ENCODE measurements at regions not wholly inside any gene's neighbourhood (a gene's known extent, or its start where the extent isn't known, plus 50 kb on each side); places are given as distances from the start of the nearest gene placed in this dataset.

DNA sequence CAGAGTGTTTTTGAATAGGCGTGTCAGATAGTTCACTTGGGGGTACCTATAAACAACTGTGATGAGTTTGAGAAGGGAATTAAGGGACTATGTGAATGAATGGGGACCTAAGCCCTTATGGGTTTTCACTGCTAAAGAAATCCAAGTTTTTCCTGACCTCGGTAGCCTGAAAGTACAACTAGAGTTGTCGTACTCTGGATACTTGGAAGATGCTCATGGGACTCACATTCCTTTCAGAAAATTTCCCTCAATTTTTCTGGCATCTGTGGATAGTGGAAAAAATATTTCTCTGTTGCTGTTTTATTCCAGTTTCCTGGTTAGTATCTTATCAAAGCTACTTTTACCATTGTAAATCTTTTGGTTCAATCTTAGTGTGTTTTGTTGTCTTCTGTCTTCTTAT, 1112.3 kb upstream of the SEMA6A start:
- TF ChIP-seq CTCF (IDR thresholded peaks at IDR 0.05; ENCODE audit: low read length) (no peak), EZH2 (optimal IDR thresholded peaks at IDR 0.05; ENCODE audit: low read depth, low read length) (no peak), EZH2phosphoT487 (IDR thresholded peaks at IDR 0.05; ENCODE audit: low read length) (no peak)
